GM21786 (cell line): ENCODE measurements at regions not wholly inside any gene's neighbourhood (a gene's known extent, or its start where the extent isn't known, plus 50 kb on each side); places are given as distances from the start of the nearest gene placed in this dataset.

Experiments used
- ATAC-seq: cut with Tn5 transposase; IDR thresholded peaks from one replicate; pipeline ENCODE4 v1.9.1; 2021; ENCODE audit not compliant: unreplicated experiment

- no peak for ATAC-seq
Observed at GRCh38 chr10:60666221-60666620, 112.1 kb upstream of the CDK1 start.

DNA sequence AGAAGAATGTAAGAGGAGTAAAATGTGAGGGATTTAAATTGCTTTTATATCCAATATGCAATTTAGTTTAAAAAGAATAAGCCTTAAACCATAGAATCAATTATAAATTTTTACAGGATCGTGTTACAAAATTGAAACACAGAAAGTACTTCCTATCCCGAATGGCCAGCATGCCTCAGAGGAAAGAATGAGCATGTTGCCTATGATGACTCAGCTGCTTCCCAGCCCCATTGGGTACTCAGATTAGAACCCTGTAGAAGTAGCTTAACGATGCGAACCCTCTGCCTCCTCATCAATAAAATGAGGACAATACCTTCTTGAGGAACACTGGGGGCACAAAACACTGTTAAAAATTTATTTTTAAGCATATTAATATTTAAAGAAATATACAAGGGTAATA lies 113.4 kb upstream of the CDK1 start:
- ATAC-seq: no peak

DNA sequence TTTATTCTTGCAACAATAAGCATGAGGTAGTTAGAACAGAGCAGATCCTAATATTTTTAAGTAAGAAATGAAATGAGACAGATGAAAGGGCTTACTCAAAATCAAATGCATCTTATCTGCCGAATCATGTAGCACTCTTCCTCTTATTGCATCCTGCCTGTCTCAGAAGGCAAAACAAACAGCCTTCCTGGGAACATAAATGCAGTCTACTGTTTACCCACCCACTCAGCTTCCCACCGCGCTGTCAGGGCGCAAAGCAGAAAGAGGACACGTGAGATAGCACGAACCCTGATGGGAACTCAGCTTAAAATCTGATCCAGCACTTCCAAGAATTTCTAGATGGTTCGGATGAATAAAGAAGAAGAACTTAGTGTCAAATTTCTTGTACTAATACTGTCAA lies 114.4 kb upstream of the CDK1 start:
- ATAC-seq: no peak

DNA sequence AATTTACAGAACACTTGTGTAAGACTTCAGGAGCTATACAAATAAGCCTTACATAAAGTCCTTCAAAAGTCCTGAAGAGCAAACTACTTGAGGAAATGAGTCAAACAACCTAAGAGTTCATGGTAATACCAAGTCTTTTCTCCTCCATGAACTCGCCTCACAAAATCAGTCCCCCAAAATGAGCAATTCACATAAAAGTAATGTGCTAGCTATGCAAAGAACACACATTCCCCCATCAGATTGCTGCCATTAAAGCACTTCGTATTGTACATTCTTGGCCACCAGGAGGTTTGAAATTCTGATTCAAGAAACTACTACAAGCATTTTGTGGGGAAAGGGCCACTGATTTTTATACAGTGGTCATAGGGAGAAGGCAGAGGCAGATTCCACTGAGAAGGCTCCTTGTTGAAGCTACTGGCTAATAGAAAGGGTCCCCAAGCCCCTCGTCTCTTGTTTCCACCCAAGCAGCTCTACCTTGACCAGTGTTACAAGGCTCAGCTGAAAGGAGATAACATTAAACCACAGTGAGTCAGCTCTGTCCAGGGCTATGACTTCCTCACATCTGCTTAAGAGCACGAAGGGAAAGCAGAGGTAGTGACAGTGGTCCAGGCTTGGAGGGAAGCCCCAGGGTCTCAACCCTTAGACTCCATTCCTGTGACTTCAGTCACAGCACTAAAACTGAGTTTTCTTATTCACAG lies 115.2 kb upstream of the CDK1 start:
- ATAC-seq: no peak

- ATAC-seq: no peak
Observed at GRCh38 chr10:60661637-60662036, 116.6 kb upstream of the CDK1 start.

- ATAC-seq: no peak
Observed at GRCh38 chr10:60660625-60661024, 117.7 kb upstream of the CDK1 start.

GRCh38 chr10:60654813-60655464 lies 123.3 kb upstream of the CDK1 start:
- ATAC-seq: no peak

DNA sequence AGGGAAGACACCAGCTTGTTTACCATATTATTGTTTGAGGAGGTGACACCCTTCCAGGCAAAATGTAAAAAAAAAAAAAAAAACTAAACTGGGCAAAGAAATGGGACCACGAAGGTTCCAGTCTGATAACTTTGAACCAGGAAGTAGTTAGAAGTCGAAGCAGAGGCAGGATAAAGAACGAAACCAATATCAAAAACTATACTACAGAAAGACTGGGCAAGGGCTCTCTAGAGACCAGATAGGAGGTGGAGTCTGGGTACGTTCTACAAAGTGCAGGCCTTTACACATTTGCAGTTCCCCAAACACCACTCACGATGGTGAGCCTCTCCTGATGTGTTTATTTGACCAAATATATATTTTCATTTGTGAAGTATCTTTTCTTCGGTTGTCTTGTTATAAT lies 125.7 kb upstream of the CDK1 start:
- peak; percentile 86 for ATAC-seq

GRCh38 chr10:60650378-60650800 lies 127.9 kb upstream of the CDK1 start:
- no peak for ATAC-seq

GRCh38 chr10:60649485-60650377 lies 128.5 kb upstream of the CDK1 start:
- no peak for ATAC-seq

- no peak for ATAC-seq
Observed at GRCh38 chr10:60648761-60649160, 129.5 kb upstream of the CDK1 start.

- peak; percentile 66 for ATAC-seq
Observed at GRCh38 chr10:60646966-60647796, 131.1 kb upstream of the CDK1 start.

- no peak for ATAC-seq
Observed at GRCh38 chr10:60645980-60646379, 132.3 kb upstream of the CDK1 start.

GRCh38 chr10:60644436-60645130 lies 133.7 kb upstream of the CDK1 start:
- ATAC-seq: no peak

DNA sequence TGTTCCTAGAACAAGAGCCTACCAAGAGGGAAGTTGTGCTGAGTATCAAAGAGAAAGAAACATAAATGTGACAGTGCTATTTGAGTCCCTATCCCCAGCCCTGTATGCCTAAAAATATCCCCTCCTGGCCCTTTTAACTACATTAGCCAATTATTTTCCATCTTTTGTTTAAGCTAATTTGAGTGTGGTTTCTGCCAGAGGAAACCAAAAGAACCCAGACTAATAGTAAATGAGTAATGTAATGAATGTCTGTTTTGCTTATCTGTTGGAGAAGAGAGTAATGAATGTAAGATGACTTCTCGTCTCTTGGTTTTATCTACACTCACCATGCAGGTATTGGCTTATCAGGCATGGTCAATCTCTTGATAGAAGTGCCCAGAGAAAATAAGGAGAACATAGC lies 134.4 kb upstream of the CDK1 start:
- ATAC-seq: no peak

GRCh38 chr10:60629332-60629731 lies 148.9 kb upstream of the CDK1 start:
- ATAC-seq: no peak

GRCh38 chr10:60627778-60628748 lies 150.2 kb upstream of the CDK1 start:
- ATAC-seq: no peak

- ATAC-seq: no peak
Observed at GRCh38 chr10:60626037-60626436, 152.2 kb upstream of the CDK1 start.

GRCh38 chr10:60623627-60624026 lies 154.7 kb upstream of the CDK1 start:
- ATAC-seq: no peak
